ENCODE measurements at regions not wholly inside any gene's neighbourhood (a gene's known extent, or its start where the extent isn't known, plus 50 kb on each side); places are given as distances from the start of the nearest gene placed in this dataset.

GRCh38 chr4:187665086-187665485, 330.5 kb upstream of the ZFP42 start:
- TF ChIP-seq, protein P1, sequence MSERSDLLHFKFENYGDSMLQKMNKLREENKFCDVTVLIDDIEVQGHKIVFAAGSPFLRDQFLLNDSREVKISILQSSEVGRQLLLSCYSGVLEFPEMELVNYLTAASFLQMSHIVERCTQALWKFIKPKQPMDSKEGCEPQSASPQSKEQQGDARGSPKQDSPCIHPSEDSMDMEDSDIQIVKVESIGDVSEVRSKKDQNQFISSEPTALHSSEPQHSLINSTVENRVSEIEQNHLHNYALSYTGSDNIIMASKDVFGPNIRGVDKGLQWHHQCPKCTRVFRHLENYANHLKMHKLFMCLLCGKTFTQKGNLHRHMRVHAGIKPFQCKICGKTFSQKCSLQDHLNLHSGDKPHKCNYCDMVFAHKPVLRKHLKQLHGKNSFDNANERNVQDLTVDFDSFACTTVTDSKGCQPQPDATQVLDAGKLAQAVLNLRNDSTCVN (tag by site-specific recombination; optimal IDR thresholded peaks at IDR 0.05), result no peak
- TF ChIP-seq ZBTB17 (tag by site-specific recombination; IDR thresholded peaks at IDR 0.05) (no peak), BCL11A (tag by site-specific recombination; IDR thresholded peaks at IDR 0.05; ENCODE audit: low read depth) (no peak), CTCF (tag by site-specific recombination; IDR thresholded peaks at IDR 0.05) (no peak), MYNN (tag by site-specific recombination; IDR thresholded peaks at IDR 0.05; ENCODE audit: borderline replicate concordance) (no peak), ZNF324 (tag by site-specific recombination; IDR thresholded peaks at IDR 0.05) (no peak), ZNF10 (tag by site-specific recombination; IDR thresholded peaks at IDR 0.05) (no peak), MZF1 (tag by site-specific recombination; IDR thresholded peaks at IDR 0.05; ENCODE audit: borderline replicate concordance) (no peak)

All from HEK293 (cell line).